ENCODE measurements at regions not wholly inside any gene's neighbourhood (a gene's known extent, or its start where the extent isn't known, plus 50 kb on each side); places are given as distances from the start of the nearest gene placed in this dataset.
"Not testable (repeated sequence)": the region's sequence is repeated elsewhere in the genome, so short reads cannot be mapped to it uniquely, and the experiment has no call there.

GRCh38 chr14:83021323-83021722, 1487.7 kb upstream of the SEL1L start:
- no peak for DNase-seq

GRCh38 chr14:83023369-83023768, 1489.7 kb upstream of the SEL1L start:
- no peak for DNase-seq

- DNase-seq: no peak
Observed at GRCh38 chr14:83041224-83041623, 1507.6 kb upstream of the SEL1L start.

GRCh38 chr14:83042858-83043257, 1509.2 kb upstream of the SEL1L start:
- DNase-seq: no peak

GRCh38 chr14:83044001-83044400, 1510.3 kb upstream of the SEL1L start:
- DNase-seq: no peak

- no peak for DNase-seq
Observed at GRCh38 chr14:83047059-83047830, 1513.6 kb upstream of the SEL1L start.

GRCh38 chr14:83053022-83053710, 1519.5 kb upstream of the SEL1L start:
- no peak for DNase-seq

- no peak for DNase-seq
Observed at GRCh38 chr14:83058068-83058467, 1524.4 kb upstream of the SEL1L start.

GRCh38 chr14:83071888-83072501, 1538.3 kb upstream of the SEL1L start:
- DNase-seq: no peak

- DNase-seq: no peak
Observed at GRCh38 chr14:83085136-83085535, 1551.5 kb upstream of the SEL1L start.

- DNase-seq: no peak
Observed at GRCh38 chr14:83085725-83086124, 1552.1 kb upstream of the SEL1L start.

- DNase-seq: not testable (repeated sequence)
Observed at GRCh38 chr14:83091991-83092956, 1558.6 kb upstream of the SEL1L start.

- no peak for DNase-seq
Observed at GRCh38 chr14:83096092-83096491, 1562.4 kb upstream of the SEL1L start.

GRCh38 chr14:83101846-83102245, 1568.2 kb upstream of the SEL1L start:
- no peak for DNase-seq

- no peak for DNase-seq
Observed at GRCh38 chr14:83118029-83118428, 1584.4 kb upstream of the SEL1L start.

GRCh38 chr14:83120187-83120586, 1586.5 kb upstream of the SEL1L start:
- DNase-seq: no peak

- DNase-seq: no peak
Observed at GRCh38 chr14:83126076-83126475, 1592.4 kb upstream of the SEL1L start.

- no peak for DNase-seq
Observed at GRCh38 chr14:83128783-83129182, 1595.1 kb upstream of the SEL1L start.

- no peak for DNase-seq
Observed at GRCh38 chr14:83129496-83129895, 1595.8 kb upstream of the SEL1L start.

- DNase-seq: no peak
Observed at GRCh38 chr14:83133981-83134645, 1600.5 kb upstream of the SEL1L start.

GRCh38 chr14:83140756-83141155, 1607.1 kb upstream of the SEL1L start:
- no peak for DNase-seq

- no peak for DNase-seq
Observed at GRCh38 chr14:83147006-83147405, 1613.4 kb upstream of the SEL1L start.
